OCI-LY1 (cell line): ENCODE measurements at regions not wholly inside any gene's neighbourhood (a gene's known extent, or its start where the extent isn't known, plus 50 kb on each side); places are given as distances from the start of the nearest gene placed in this dataset.

Experiments used
- EZH2 ChIP-seq: fragments of 200-600 bp; sonication (generic), shearing (Covaris generic); IDR thresholded peaks from 2 replicates; pipeline ENCODE4 v1.8.0; 2017; ENCODE audit warnings: borderline replicate concordance, mixed run types, mild to moderate bottlenecking, antibody characterized with exemption, low read length, moderate library complexity, mixed read lengths
- TF ChIP-seq, protein P1 (sequence below): fragments of 200-600 bp; sonication (generic), shearing (Covaris generic); IDR thresholded peaks from 2 replicates; pipeline ENCODE4 v1.5.1; 2017; ENCODE audit warnings: mild to moderate bottlenecking, antibody characterized with exemption, low read length, moderate library complexity, mixed read lengths

DNA sequence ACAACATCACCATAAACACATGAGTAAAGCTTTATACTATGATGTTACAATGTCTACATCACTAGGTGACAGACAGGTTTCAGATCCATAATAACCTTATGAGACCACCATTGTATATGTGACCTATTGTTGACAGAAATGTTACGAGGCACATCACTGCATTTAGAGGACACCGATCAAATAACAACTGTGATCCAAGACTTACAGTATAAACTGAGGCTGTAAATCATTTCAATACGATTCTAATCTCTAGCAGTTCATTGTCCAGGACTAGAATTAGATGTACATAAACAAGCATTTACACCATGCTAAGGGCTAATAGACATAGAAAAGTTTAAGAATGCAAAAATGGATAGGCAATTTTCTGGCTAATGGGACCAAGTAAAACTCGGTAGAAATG, 491.9 kb upstream of the ROBO1 start:
- TF ChIP-seq, protein P1, sequence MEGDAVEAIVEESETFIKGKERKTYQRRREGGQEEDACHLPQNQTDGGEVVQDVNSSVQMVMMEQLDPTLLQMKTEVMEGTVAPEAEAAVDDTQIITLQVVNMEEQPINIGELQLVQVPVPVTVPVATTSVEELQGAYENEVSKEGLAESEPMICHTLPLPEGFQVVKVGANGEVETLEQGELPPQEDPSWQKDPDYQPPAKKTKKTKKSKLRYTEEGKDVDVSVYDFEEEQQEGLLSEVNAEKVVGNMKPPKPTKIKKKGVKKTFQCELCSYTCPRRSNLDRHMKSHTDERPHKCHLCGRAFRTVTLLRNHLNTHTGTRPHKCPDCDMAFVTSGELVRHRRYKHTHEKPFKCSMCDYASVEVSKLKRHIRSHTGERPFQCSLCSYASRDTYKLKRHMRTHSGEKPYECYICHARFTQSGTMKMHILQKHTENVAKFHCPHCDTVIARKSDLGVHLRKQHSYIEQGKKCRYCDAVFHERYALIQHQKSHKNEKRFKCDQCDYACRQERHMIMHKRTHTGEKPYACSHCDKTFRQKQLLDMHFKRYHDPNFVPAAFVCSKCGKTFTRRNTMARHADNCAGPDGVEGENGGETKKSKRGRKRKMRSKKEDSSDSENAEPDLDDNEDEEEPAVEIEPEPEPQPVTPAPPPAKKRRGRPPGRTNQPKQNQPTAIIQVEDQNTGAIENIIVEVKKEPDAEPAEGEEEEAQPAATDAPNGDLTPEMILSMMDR, result no peak
- TF ChIP-seq EZH2, result no peak
